ENCODE measurements at regions not wholly inside any gene's neighbourhood (a gene's known extent, or its start where the extent isn't known, plus 50 kb on each side); places are given as distances from the start of the nearest gene placed in this dataset.

DNA sequence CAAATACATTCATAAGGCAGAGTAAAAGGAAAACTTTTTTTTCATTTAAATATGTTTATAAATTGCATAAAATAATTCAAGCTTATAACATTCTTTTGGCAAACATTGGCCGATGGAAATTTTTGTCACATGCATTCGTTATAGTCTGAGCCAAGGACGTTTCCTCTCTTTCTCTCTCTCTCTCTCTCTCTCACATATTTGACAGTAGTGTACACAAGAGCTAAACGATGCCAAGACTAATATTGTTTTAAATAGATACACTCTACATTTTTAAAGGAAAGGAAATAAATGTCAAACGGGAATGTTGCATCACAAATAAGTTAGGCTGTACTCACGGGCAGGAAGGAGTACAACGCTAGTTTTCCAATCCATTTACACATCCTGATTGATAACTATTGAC is 251.1 kb upstream of the SMIM21 start:
- Histone ChIP-seq H3K36me3 (ENCODE audit: insufficient read depth, low read length) (no peaks in the 10 kb centered on the region), H3K27me3 (ENCODE audit: insufficient read depth, low read length) (no peaks in the 10 kb centered on the region), H3K4me1 (ENCODE audit: insufficient read depth, low read length) (no peaks in the 10 kb centered on the region), H3K27ac (ENCODE audit: low read depth, low read length) (no peak overlapping the region), H3K9me3 (ENCODE audit: insufficient read depth, low read depth, low read length) (peaks cover 3% of the 10 kb centered on the region; the same call in 1 of the 2 replicates), H3K9ac (ENCODE audit: low read depth, low read length) (no peak overlapping the region), H3K4me3 (ENCODE audit: low read length) (no peak overlapping the region)
- WGBS = 90% methylated on average over 6 of the region's 7 CpGs

DNA sequence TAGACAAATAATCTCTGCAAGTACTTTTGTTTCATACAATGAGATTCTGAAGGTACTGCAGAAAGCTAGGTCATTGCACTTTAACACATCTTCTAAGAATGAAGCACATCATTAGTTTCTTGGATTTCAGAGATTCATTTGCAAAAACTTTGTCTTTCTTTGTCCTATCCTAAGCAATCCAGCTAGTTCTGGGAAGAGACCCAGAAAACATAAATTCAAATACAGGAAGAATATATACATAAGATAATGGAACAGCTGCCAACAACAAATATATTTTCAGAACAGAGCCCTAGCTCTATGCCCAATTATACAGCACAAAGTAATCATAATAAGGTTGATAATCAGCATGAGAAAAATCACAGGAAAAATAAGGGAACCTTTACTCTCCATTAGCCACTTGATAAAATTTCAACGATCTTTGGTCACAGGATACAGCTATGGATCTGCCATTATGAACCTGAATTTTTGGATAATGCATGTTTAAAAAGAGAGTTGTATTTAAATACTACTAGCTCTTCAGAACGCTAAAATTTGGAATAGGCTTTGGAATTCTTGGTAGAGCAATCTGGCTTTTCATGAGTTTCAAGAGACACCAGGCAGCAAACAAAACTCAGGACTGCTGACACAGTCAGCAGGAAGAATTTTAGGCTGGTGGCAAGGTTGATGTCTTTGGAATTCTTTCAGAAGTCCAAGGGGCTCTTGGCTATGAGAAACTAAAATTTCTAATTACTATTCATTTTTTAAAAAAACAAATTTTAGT is 250.4 kb upstream of the SMIM21 start:
- WGBS = 94% methylated on average over 2 of the region's 2 CpGs
- H3K9me3 ChIP-seq (ENCODE audit: insufficient read depth, low read depth, low read length) = peaks cover 3% of the 10 kb centered on the region; the same call in 1 of the 2 replicates
- no peaks in the 10 kb centered on the region for H3K4me1 ChIP-seq (ENCODE audit: insufficient read depth, low read length)
- no peaks in the 10 kb centered on the region for H3K27me3 ChIP-seq (ENCODE audit: insufficient read depth, low read length)
- no peaks in the 10 kb centered on the region for H3K36me3 ChIP-seq (ENCODE audit: insufficient read depth, low read length)
- no peak overlapping the region for H3K9ac ChIP-seq (ENCODE audit: low read depth, low read length)
- no peak overlapping the region for H3K27ac ChIP-seq (ENCODE audit: low read depth, low read length)
- H3K4me3 ChIP-seq (ENCODE audit: low read length) = no peak overlapping the region

DNA sequence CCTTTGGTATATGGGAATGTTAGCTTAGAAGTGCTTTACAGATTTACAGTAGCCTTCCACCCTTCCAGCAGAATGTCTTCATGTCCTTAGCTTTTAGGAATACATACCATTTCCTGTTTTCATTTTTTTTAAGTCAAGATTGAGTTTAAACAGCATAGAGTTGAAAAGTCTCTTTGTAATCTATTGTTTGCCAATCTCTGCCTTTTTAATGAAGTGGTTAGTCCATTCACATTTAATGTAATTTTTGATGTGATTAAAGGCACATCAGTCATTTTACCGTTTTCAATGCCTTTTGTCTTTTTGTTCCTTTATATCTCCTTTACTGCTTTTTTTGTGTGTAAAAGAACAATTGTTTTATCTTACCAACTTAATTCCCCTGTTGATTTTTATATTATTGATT is 233.4 kb upstream of the SMIM21 start:
- Histone ChIP-seq H3K4me1 (ENCODE audit: insufficient read depth, low read length) (peaks cover 19% of the 10 kb centered on the region), H3K27ac (ENCODE audit: low read depth, low read length) (no peak overlapping the region), H3K9ac (ENCODE audit: low read depth, low read length) (no peak overlapping the region), H3K27me3 (ENCODE audit: insufficient read depth, low read length) (no peaks in the 10 kb centered on the region), H3K4me3 (ENCODE audit: low read length) (no peak overlapping the region), H3K36me3 (ENCODE audit: insufficient read depth, low read length) (no peaks in the 10 kb centered on the region), H3K9me3 (ENCODE audit: insufficient read depth, low read depth, low read length) (peaks cover 37% of the 10 kb centered on the region)
- no CpG with 5 or more reads among the region's 1 CpG for whole genome bisulfite sequencing

DNA sequence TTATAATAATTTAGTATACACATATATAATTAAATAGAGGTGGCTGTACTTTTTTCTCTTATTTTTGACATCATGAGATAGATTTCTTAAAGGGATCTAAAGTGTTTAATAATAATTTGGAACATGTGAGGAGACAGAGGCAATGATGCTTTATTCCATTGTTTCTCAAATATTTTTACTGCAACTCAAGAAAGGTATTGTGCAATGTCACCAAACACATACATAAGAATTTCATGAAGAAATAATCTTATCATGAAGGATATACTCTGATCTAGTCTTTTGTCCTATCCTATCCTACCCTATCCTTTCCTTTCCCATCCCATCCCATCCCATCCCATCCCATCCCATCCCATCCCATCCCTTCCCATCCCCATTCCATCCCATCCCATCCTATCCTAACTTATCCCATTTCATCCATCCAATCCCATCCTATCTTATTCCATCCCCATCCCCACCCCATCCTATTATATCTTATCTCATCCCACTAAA is 232.1 kb upstream of the SMIM21 start:
- no peak overlapping the region for H3K4me3 ChIP-seq (ENCODE audit: low read length)
- H3K9ac ChIP-seq (ENCODE audit: low read depth, low read length) = no peak overlapping the region
- no peaks in the 10 kb centered on the region for H3K27me3 ChIP-seq (ENCODE audit: insufficient read depth, low read length)
- H3K4me1 ChIP-seq (ENCODE audit: insufficient read depth, low read length) = peaks cover 26% of the 10 kb centered on the region
- H3K27ac ChIP-seq (ENCODE audit: low read depth, low read length) = no peak overlapping the region
- H3K9me3 ChIP-seq (ENCODE audit: insufficient read depth, low read depth, low read length) = peaks cover 37% of the 10 kb centered on the region
- H3K36me3 ChIP-seq (ENCODE audit: insufficient read depth, low read length) = no peaks in the 10 kb centered on the region

DNA sequence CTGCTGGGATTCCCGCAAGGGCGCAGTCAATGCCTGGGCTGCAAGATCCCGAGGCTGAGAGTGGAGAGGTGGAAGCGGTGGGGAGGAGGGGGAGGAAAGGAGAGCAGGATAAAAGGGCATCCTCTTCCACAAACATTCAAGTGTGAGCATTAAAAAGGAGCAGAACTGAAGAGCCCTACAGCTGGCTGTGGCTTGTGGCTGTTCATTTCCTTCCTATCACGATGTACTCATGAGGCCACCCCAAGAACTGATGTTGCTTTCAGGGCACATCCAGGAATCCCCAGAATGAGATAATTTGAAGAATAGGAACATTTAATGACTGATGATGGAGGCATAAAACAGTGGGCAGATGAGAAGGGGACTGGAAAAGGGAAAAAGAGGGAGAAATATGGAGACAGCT is 230.8 kb upstream of the SMIM21 start:
- Histone ChIP-seq H3K4me1 (ENCODE audit: insufficient read depth, low read length) (peaks cover 30% of the 10 kb centered on the region), H3K4me3 (ENCODE audit: low read length) (no peak overlapping the region), H3K9ac (ENCODE audit: low read depth, low read length) (no peak overlapping the region), H3K27me3 (ENCODE audit: insufficient read depth, low read length) (no peaks in the 10 kb centered on the region), H3K9me3 (ENCODE audit: insufficient read depth, low read depth, low read length) (peaks cover 37% of the 10 kb centered on the region), H3K27ac (ENCODE audit: low read depth, low read length) (no peak overlapping the region), H3K36me3 (ENCODE audit: insufficient read depth, low read length) (no peaks in the 10 kb centered on the region)
- WGBS = 77% methylated on average over 5 of the region's 5 CpGs

DNA sequence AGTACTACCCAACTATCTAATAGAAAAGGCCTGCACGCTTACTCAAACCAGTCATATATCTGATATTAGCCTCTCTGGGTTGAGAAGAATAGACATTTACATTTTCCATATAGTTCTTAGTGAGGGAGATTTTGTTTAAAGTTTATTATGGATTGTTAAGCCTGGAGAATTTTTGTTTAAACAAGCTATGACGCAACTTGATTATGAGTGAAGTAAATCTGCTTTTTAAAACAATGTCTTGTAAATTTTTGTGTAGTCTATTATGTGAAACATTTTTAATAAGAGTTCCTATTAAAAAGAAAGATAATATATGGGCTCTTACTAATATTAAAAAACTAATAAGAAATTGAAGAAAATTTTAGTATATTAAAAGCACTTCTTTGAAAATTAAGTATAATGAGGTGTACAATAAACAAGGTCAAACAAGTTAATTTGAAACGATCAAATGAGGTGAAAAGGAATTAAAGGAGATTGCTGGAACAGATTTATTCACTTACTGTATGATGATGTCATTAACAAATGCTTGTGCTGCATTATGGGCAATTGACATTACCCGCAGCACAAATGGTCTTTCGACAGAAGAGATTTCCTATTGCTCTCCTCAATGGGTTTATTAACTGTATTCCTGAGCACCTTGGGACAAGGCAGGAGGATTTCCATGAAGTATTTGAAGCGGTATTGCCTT is 229.2 kb upstream of the SMIM21 start:
- no peak overlapping the region for H3K4me3 ChIP-seq (ENCODE audit: low read length)
- peaks cover 30% of the 10 kb centered on the region for H3K4me1 ChIP-seq (ENCODE audit: insufficient read depth, low read length)
- H3K36me3 ChIP-seq (ENCODE audit: insufficient read depth, low read length) = no peaks in the 10 kb centered on the region
- no peak overlapping the region for H3K9ac ChIP-seq (ENCODE audit: low read depth, low read length)
- 96% methylated on average over 5 of the region's 6 CpGs for WGBS
- H3K27me3 ChIP-seq (ENCODE audit: insufficient read depth, low read length) = no peaks in the 10 kb centered on the region
- H3K9me3 ChIP-seq (ENCODE audit: insufficient read depth, low read depth, low read length) = peaks cover 25% of the 10 kb centered on the region
- peak overlapping the region; percentile 63; the same call in 1 of the 2 replicates for H3K27ac ChIP-seq (ENCODE audit: low read depth, low read length)

DNA sequence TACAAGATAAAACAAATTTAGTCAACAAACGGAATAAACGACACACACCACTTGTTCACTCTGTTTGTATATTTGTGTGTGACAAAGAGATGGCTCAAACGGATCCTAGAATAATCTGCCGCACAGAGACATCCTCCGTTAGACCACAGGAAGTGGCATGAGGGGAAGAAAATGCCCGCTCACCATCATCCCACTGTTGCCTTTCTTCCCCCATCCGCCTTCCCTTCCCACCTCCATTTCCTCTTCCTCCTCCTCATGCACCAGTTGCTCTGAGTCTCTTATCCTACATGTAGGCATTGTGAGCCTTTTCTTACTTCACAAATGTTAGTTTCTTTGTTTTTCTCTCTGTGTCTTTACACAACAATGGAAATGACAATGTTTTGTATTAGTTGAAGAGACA is 228.5 kb upstream of the SMIM21 start:
- peak overlapping the region; percentile 13; the same call in 1 of the 2 replicates for H3K4me3 ChIP-seq (ENCODE audit: low read length)
- no peaks in the 10 kb centered on the region for H3K27me3 ChIP-seq (ENCODE audit: insufficient read depth, low read length)
- peak overlapping the region; percentile 63 for H3K27ac ChIP-seq (ENCODE audit: low read depth, low read length)
- H3K36me3 ChIP-seq (ENCODE audit: insufficient read depth, low read length) = no peaks in the 10 kb centered on the region
- peaks cover 30% of the 10 kb centered on the region for H3K4me1 ChIP-seq (ENCODE audit: insufficient read depth, low read length)
- no peak overlapping the region for H3K9ac ChIP-seq (ENCODE audit: low read depth, low read length)
- WGBS = 38% methylated on average over 5 of the region's 7 CpGs
- H3K9me3 ChIP-seq (ENCODE audit: insufficient read depth, low read depth, low read length) = peaks cover 18% of the 10 kb centered on the region

DNA sequence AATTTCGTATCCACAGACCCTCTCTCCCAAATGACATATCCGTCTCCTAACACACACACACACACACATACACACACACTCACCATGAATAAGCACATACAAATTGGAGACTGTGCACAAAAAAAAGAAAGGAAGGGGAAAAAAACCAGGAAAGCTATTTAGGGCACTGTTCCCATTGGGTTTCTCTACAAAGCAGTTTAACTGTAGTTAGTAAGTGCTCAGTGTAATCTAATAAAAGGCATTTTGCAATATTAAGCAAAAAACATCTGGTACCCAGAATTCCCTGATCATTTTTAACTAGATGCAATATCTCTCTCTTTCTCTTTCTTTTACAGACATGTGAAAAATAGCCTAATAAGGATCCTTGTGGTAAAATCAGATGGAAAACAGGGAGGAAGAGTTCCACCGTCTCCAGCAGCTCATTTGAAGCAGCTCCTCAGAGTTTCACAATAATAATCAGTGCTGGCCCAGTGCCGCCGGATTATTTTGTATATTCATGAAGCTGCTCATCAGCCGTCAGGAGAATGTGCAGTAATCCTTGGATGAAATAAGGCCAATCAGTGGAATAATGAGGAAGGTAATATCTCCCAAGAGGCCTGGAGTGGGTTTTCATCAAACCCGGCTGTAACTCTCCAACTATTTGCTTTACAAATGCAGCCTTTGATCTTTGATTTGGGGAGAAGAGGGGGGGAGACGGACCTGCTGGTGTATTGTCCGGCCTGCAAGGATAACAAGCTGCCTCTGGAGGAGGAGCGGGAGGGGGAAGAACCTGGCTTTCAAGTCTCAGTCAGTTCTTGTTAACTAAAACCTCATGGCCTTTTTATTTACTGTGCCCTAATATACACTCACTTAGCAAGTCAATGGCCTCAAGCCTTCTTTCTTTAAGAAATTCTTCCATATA is 227.6 kb upstream of the SMIM21 start:
- H3K27ac ChIP-seq (ENCODE audit: low read depth, low read length) = peak overlapping the region; percentile 11
- peak overlapping the region; percentile 13; the same call in 1 of the 2 replicates for H3K4me3 ChIP-seq (ENCODE audit: low read length)
- no peaks in the 10 kb centered on the region for H3K36me3 ChIP-seq (ENCODE audit: insufficient read depth, low read length)
- H3K9ac ChIP-seq (ENCODE audit: low read depth, low read length) = no peak overlapping the region
- WGBS = 25% methylated on average over 10 of the region's 10 CpGs
- no peaks in the 10 kb centered on the region for H3K27me3 ChIP-seq (ENCODE audit: insufficient read depth, low read length)
- H3K9me3 ChIP-seq (ENCODE audit: insufficient read depth, low read depth, low read length) = peaks cover 9% of the 10 kb centered on the region; the same call in 1 of the 2 replicates
- peaks cover 30% of the 10 kb centered on the region for H3K4me1 ChIP-seq (ENCODE audit: insufficient read depth, low read length)

DNA sequence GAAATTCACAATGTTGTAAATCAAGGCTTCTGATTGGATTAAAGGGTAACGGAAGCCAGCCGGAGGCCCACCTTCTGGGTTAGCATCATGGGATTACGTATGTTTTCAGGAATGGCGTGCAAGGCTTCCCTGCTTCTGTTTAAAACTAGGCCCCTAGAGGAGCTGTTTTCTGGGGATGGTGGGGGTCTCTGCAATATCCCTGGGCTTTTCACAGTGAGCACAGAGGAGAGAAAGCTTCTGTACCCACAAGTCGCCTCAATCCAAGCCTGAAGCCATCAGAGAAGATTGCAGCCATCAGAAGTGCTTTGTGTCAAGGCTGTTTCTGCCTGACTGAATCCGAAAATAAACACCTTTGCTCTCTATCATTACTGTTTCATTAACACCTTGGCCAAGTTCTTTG is 226.9 kb upstream of the SMIM21 start:
- Histone ChIP-seq H3K36me3 (ENCODE audit: insufficient read depth, low read length) (no peaks in the 10 kb centered on the region), H3K27ac (ENCODE audit: low read depth, low read length) (no peak overlapping the region), H3K4me3 (ENCODE audit: low read length) (no peak overlapping the region), H3K27me3 (ENCODE audit: insufficient read depth, low read length) (no peaks in the 10 kb centered on the region), H3K4me1 (ENCODE audit: insufficient read depth, low read length) (peaks cover 30% of the 10 kb centered on the region), H3K9ac (ENCODE audit: low read depth, low read length) (no peak overlapping the region), H3K9me3 (ENCODE audit: insufficient read depth, low read depth, low read length) (0 out of 2 replicates have a peak, but pooled peaks cover 5% of the 10 kb centered on the region)
- 91% methylated on average over 6 of the region's 6 CpGs for WGBS

DNA sequence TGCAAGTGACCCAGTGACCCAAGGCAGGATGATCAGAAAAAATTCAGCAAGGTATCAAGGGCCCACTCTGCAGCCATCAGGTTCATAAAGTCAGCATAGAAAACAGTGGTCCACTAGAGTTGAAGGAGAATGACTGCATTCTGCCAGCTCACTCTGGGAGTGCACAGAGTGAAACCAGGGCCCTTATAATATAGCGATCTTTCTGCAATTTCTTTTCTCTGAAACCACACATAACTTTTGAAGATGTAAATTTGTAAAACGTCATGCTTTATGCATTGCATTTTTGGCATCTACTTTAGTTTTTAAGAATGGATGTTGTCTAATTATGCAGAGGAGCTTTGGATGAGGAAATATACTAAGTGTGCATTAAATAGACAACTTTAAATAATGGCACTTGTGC is 225.0 kb upstream of the SMIM21 start:
- Histone ChIP-seq H3K4me1 (ENCODE audit: insufficient read depth, low read length) (peaks cover 30% of the 10 kb centered on the region), H3K27ac (ENCODE audit: low read depth, low read length) (no peak overlapping the region), H3K27me3 (ENCODE audit: insufficient read depth, low read length) (no peaks in the 10 kb centered on the region), H3K9ac (ENCODE audit: low read depth, low read length) (no peak overlapping the region), H3K4me3 (ENCODE audit: low read length) (no peak overlapping the region), H3K36me3 (ENCODE audit: insufficient read depth, low read length) (no peaks in the 10 kb centered on the region), H3K9me3 (ENCODE audit: insufficient read depth, low read depth, low read length) (no peaks in the 10 kb centered on the region)
- WGBS = 92% methylated on average over 2 of the region's 2 CpGs

DNA sequence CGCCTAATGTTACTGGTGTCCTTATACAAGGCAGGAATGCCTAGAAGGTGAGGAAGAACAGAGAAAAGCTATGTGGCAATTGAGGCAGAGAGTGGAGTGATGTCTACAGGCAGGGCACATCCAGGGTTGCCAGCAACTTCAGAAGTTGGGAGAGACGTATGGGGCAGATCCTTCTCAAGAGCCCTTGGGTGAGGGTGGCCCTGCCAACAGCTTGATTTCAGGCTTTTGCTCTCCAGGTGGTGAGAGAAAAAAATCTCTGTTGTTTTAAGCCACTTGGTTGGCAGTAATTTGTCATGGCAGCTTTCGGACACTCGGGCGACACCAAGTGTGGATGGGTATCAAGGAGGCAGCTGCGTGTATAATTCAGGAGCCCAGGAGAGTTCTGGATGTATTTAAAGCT is 217.4 kb upstream of the SMIM21 start:
- no peak overlapping the region for H3K4me3 ChIP-seq (ENCODE audit: low read length)
- no peaks in the 10 kb centered on the region for H3K9me3 ChIP-seq (ENCODE audit: insufficient read depth, low read depth, low read length)
- 96% methylated on average over 6 of the region's 6 CpGs for whole genome bisulfite sequencing
- H3K9ac ChIP-seq (ENCODE audit: low read depth, low read length) = no peak overlapping the region
- no peaks in the 10 kb centered on the region for H3K4me1 ChIP-seq (ENCODE audit: insufficient read depth, low read length)
- no peak overlapping the region for H3K27ac ChIP-seq (ENCODE audit: low read depth, low read length)
- H3K27me3 ChIP-seq (ENCODE audit: insufficient read depth, low read length) = no peaks in the 10 kb centered on the region
- H3K36me3 ChIP-seq (ENCODE audit: insufficient read depth, low read length) = no peaks in the 10 kb centered on the region
